HEK293T (cell line): ENCODE measurements at regions not wholly inside any gene's neighbourhood (a gene's known extent, or its start where the extent isn't known, plus 50 kb on each side); places are given as distances from the start of the nearest gene placed in this dataset.

ENCODE experiments used
- CTCF ChIA-PET: fragments of 350-600 bp; formaldehyde crosslinking; extraction: SDS; loops from one replicate; lab custom pipeline; 2021; ENCODE audit warnings: antibody characterized with exemption, inconsistent platforms; lab: Yijun Ruan, JAX
- POLR2A ChIA-PET: fragments of 350-600 bp; formaldehyde crosslinking; extraction: SDS; loops from one replicate; lab custom pipeline; 2020; ENCODE audit warnings: antibody characterized with exemption, inconsistent platforms; lab: Yijun Ruan, JAX
- DNase-seq: peaks from one replicate; pipeline ENCODE4 v3.0.0; 2012; ENCODE audit warnings: mixed read lengths; ENCODE audit errors: extremely low spot score
- ARNT ChIP-seq: fragments of 450-650 bp; IDR thresholded peaks from 2 replicates; pipeline ENCODE4 v1.6.1; 2017; ENCODE audit warnings: mild to moderate bottlenecking
- BHLHE40 ChIP-seq: fragments of 450-650 bp; IDR thresholded peaks from 2 replicates; pipeline ENCODE4 v1.6.1; 2016; ENCODE audit warnings: mild to moderate bottlenecking, moderate library complexity, borderline replicate concordance
- CTBP1 ChIP-seq: fragments of 450-650 bp; IDR thresholded peaks from 2 replicates; pipeline ENCODE4 v1.6.1; 2016; ENCODE audit warnings: borderline replicate concordance
- ELF4 ChIP-seq: fragments of 450-650 bp; IDR thresholded peaks from 2 replicates; pipeline ENCODE4 v1.6.1; 2017; ENCODE audit warnings: antibody characterized with exemption
- FOXA1 ChIP-seq: fragments of 450-650 bp; IDR thresholded peaks from 2 replicates; pipeline ENCODE4 v1.6.1; 2016; ENCODE audit warnings: mild to moderate bottlenecking
- FOXK2 ChIP-seq: fragments of 450-650 bp; IDR thresholded peaks from 2 replicates; pipeline ENCODE4 v1.6.1; 2016; ENCODE audit warnings: mild to moderate bottlenecking
- FOXM1 ChIP-seq: fragments of 450-650 bp; IDR thresholded peaks from 2 replicates; pipeline ENCODE4 v1.6.1; 2017; ENCODE audit warnings: mild to moderate bottlenecking, borderline replicate concordance
- HDGF ChIP-seq: fragments of 450-650 bp; IDR thresholded peaks from 2 replicates; pipeline ENCODE4 v1.6.1; 2017; ENCODE audit warnings: antibody characterized with exemption, borderline replicate concordance
- L3MBTL2 ChIP-seq: fragments of 450-650 bp; conservative IDR thresholded peaks from 2 replicates; pipeline ENCODE4 v1.6.1; 2016; ENCODE audit warnings: mild to moderate bottlenecking
- LEF1 ChIP-seq: fragments of 450-650 bp; IDR thresholded peaks from 2 replicates; pipeline ENCODE4 v1.6.1; 2017; ENCODE audit warnings: mild to moderate bottlenecking, borderline replicate concordance
- NFRKB ChIP-seq: fragments of 450-650 bp; IDR thresholded peaks from 2 replicates; pipeline ENCODE4 v1.6.1; 2016; ENCODE audit warnings: mild to moderate bottlenecking, moderate library complexity
- PKNOX1 ChIP-seq: fragments of 450-650 bp; IDR thresholded peaks from 2 replicates; pipeline ENCODE4 v1.6.1; 2016
- SP1 ChIP-seq: fragments of 450-650 bp; IDR thresholded peaks from 2 replicates; pipeline ENCODE4 v1.6.1; 2017
- SUZ12 ChIP-seq: fragments of 450-650 bp; IDR thresholded peaks from 2 replicates; pipeline ENCODE4 v1.6.1; 2016; ENCODE audit warnings: mild to moderate bottlenecking
- TARDBP ChIP-seq: fragments of 450-650 bp; IDR thresholded peaks from 2 replicates; pipeline ENCODE4 v1.6.1; 2016
- ZNF384 ChIP-seq: fragments of 450-650 bp; IDR thresholded peaks from 2 replicates; pipeline ENCODE4 v1.6.1; 2016

GRCh38 chr17:34847938-34848337 is 113.3 kb downstream of the CCT6B start:
- ChIA-PET POLR2A (no interaction called here), CTCF (no interaction called here)
- DNase-seq: no peak
- TF ChIP-seq BHLHE40: no peak
- no peak for TF ChIP-seq ZNF384
- no peak for TF ChIP-seq FOXA1
- TF ChIP-seq ELF4: no peak
- no peak for TF ChIP-seq PKNOX1
- TF ChIP-seq SP1: no peak
- TF ChIP-seq NFRKB: no peak
- TF ChIP-seq CTBP1: no peak
- TF ChIP-seq ARNT: no peak
- no peak for TF ChIP-seq TARDBP
- TF ChIP-seq FOXK2: no peak
- no peak for TF ChIP-seq FOXM1

GRCh38 chr17:34845296-34845695 is 116.0 kb downstream of the CCT6B start:
- POLR2A ChIA-PET: no interaction called here
- TF ChIP-seq LEF1: no peak
- no peak for TF ChIP-seq ARNT
- no peak for TF ChIP-seq FOXK2
- TF ChIP-seq ELF4: no peak
- TF ChIP-seq CTBP1: no peak
- TF ChIP-seq TARDBP: no peak
- TF ChIP-seq NFRKB: no peak
- no peak for TF ChIP-seq HDGF
- no peak for TF ChIP-seq SUZ12
- TF ChIP-seq L3MBTL2: no peak
- no peak for TF ChIP-seq FOXM1
- TF ChIP-seq SP1: no peak
- TF ChIP-seq ZNF384: no peak
- no peak for DNase-seq
- CTCF ChIA-PET: no interaction called here

GRCh38 chr17:34843682-34844081 is 117.6 kb downstream of the CCT6B start:
- POLR2A ChIA-PET: no interaction called here

GRCh38 chr17:34842235-34842634 is 119.0 kb downstream of the CCT6B start:
- no peak for TF ChIP-seq TARDBP
- TF ChIP-seq FOXK2: no peak
- TF ChIP-seq SUZ12: no peak
- TF ChIP-seq CTBP1: no peak
- TF ChIP-seq BHLHE40: no peak
- no peak for TF ChIP-seq NFRKB
- CTCF ChIA-PET: no interaction called here
- POLR2A ChIA-PET: no interaction called here
- no peak for DNase-seq

More at GRCh38 chr17:34843682-34844081, 117.6 kb downstream of the CCT6B start:
- TF ChIP-seq ELF4 (no peak), ZNF384 (no peak), BHLHE40 (no peak), HDGF (no peak), FOXM1 (no peak), FOXA1 (no peak), ARNT (no peak), L3MBTL2 (no peak), PKNOX1 (no peak), FOXK2 (no peak), NFRKB (no peak)
- DNase-seq: no peak
- CTCF ChIA-PET: no interaction called here

GRCh38 chr17:34841467-34841866 is 119.8 kb downstream of the CCT6B start:
- ChIA-PET CTCF (no interaction called here), POLR2A (no interaction called here)
- DNase-seq: no peak
- TF ChIP-seq ELF4 (no peak), PKNOX1 (no peak), FOXM1 (no peak), ZNF384 (no peak), FOXA1 (no peak), SP1 (no peak), TARDBP (no peak), L3MBTL2 (no peak), LEF1 (no peak), SUZ12 (no peak), ARNT (no peak), NFRKB (no peak), CTBP1 (no peak), HDGF (no peak), FOXK2 (no peak), BHLHE40 (no peak)

- DNase-seq: no peak
- TF ChIP-seq SUZ12 (no peak), HDGF (no peak), FOXK2 (no peak), FOXM1 (no peak), TARDBP (no peak), NFRKB (no peak), CTBP1 (no peak), ZNF384 (no peak), ARNT (no peak), ELF4 (no peak), LEF1 (no peak), PKNOX1 (no peak), FOXA1 (no peak), BHLHE40 (no peak), SP1 (no peak), L3MBTL2 (no peak)
- POLR2A ChIA-PET: no interaction called here
- CTCF ChIA-PET: no interaction called here
Measured at GRCh38 chr17:34840750-34841149, 120.5 kb downstream of the CCT6B start.
